ENCODE measurements at regions not wholly inside any gene's neighbourhood (a gene's known extent, or its start where the extent isn't known, plus 50 kb on each side); places are given as distances from the start of the nearest gene placed in this dataset.
"Not testable (repeated sequence)": the region's sequence is repeated elsewhere in the genome, so short reads cannot be mapped to it uniquely, and the experiment has no call there.

- DNase-seq (ENCODE audit: low spot score): not testable (repeated sequence)
These were observed 760.0 kb downstream of the KCNT2 start for GRCh38 chr1:195847957-195848875.

- DNase-seq (ENCODE audit: low spot score): no peak
These were observed 776.5 kb downstream of the KCNT2 start for GRCh38 chr1:195831789-195832188.

GRCh38 chr1:195828325-195828724, 779.9 kb downstream of the KCNT2 start:
- DNase-seq (ENCODE audit: low spot score): no peak

- no peak for DNase-seq (ENCODE audit: low spot score)
These were observed 787.3 kb downstream of the KCNT2 start for GRCh38 chr1:195820925-195821324.

- DNase-seq (ENCODE audit: low spot score): no peak
These were observed 802.2 kb downstream of the KCNT2 start for GRCh38 chr1:195806060-195806459.

GRCh38 chr1:195804547-195804946, 803.7 kb downstream of the KCNT2 start:
- no peak for DNase-seq (ENCODE audit: low spot score)

GRCh38 chr1:195799016-195799415, 809.2 kb downstream of the KCNT2 start:
- no peak for DNase-seq (ENCODE audit: low spot score)

GRCh38 chr1:195794225-195794624, 814.0 kb downstream of the KCNT2 start:
- no peak for DNase-seq (ENCODE audit: low spot score)

- DNase-seq (ENCODE audit: low spot score): no peak
These were observed 816.4 kb downstream of the KCNT2 start for GRCh38 chr1:195791796-195792195.

- no peak for DNase-seq (ENCODE audit: low spot score)
These were observed 817.6 kb downstream of the KCNT2 start for GRCh38 chr1:195790514-195791168.

GRCh38 chr1:195789321-195789720, 818.9 kb downstream of the KCNT2 start:
- DNase-seq (ENCODE audit: low spot score): no peak

- no peak for DNase-seq (ENCODE audit: low spot score)
These were observed 819.5 kb downstream of the KCNT2 start for GRCh38 chr1:195788721-195789120.

GRCh38 chr1:195785830-195786229, 822.4 kb downstream of the KCNT2 start:
- no peak for DNase-seq (ENCODE audit: low spot score)

GRCh38 chr1:195773931-195774330, 834.3 kb downstream of the KCNT2 start:
- DNase-seq (ENCODE audit: low spot score): no peak

GRCh38 chr1:195769461-195769860, 838.8 kb downstream of the KCNT2 start:
- no peak for DNase-seq (ENCODE audit: low spot score)

- DNase-seq (ENCODE audit: low spot score): no peak
These were observed 839.3 kb downstream of the KCNT2 start for GRCh38 chr1:195768936-195769335.

GRCh38 chr1:195768377-195768776, 839.9 kb downstream of the KCNT2 start:
- DNase-seq (ENCODE audit: low spot score): no peak

- DNase-seq (ENCODE audit: low spot score): no peak
These were observed 841.5 kb downstream of the KCNT2 start for GRCh38 chr1:195766709-195767108.

- no peak for DNase-seq (ENCODE audit: low spot score)
These were observed 843.1 kb downstream of the KCNT2 start for GRCh38 chr1:195765099-195765498.

- DNase-seq (ENCODE audit: low spot score): no peak
These were observed 844.3 kb downstream of the KCNT2 start for GRCh38 chr1:195763907-195764374.

GRCh38 chr1:195763146-195763906, 844.9 kb downstream of the KCNT2 start:
- DNase-seq (ENCODE audit: low spot score): no peak

GRCh38 chr1:195761104-195761503, 847.1 kb downstream of the KCNT2 start:
- DNase-seq (ENCODE audit: low spot score): no peak
